H9 (cell line): ENCODE measurements at regions not wholly inside any gene's neighbourhood (a gene's known extent, or its start where the extent isn't known, plus 50 kb on each side); places are given as distances from the start of the nearest gene placed in this dataset.

ENCODE experiments used
- DNase-seq: peaks from one replicate; pipeline ENCODE4 v3.0.0-alpha.2; 2017
- H2AFZ ChIP-seq: one replicate; pipeline ENCODE4 v1.6.1; 2013; ENCODE audit warnings: mild to moderate bottlenecking, low read length, control low read depth, moderate library complexity
- H2AK5ac ChIP-seq: 2 replicates; pipeline ENCODE4 v1.6.1; 2013; ENCODE audit warnings: low read length, control low read depth, mixed read lengths; ENCODE audit not compliant: insufficient read length
- H2BK120ac ChIP-seq: one replicate; pipeline ENCODE4 v1.6.1; 2013; ENCODE audit warnings: low read depth, mild to moderate bottlenecking, low read length, control low read depth, inconsistent platforms; ENCODE audit not compliant: poor library complexity, severe bottlenecking
- H2BK12ac ChIP-seq: 2 replicates; pipeline ENCODE4 v1.6.1; 2013; ENCODE audit warnings: low read length, control low read depth, mixed read lengths, low read depth; ENCODE audit not compliant: insufficient read length
- H2BK15ac ChIP-seq: 2 replicates; pipeline ENCODE4 v1.6.1; 2013; ENCODE audit warnings: low read depth, low read length, control low read depth
- H2BK20ac ChIP-seq: one replicate; pipeline ENCODE4 v1.6.1; 2013; ENCODE audit warnings: low read depth, mild to moderate bottlenecking, low read length, control low read depth, inconsistent platforms; ENCODE audit not compliant: poor library complexity, severe bottlenecking
- H2BK5ac ChIP-seq: 2 replicates; pipeline ENCODE4 v1.6.1; 2013; ENCODE audit warnings: low read length, control low read depth, mixed read lengths; ENCODE audit not compliant: insufficient read length
- H3K14ac ChIP-seq: 2 replicates; pipeline ENCODE4 v1.6.1; 2013; ENCODE audit warnings: low read length, control low read depth; ENCODE audit not compliant: insufficient read depth
- H3K18ac ChIP-seq: 2 replicates; pipeline ENCODE4 v1.6.1; 2013; ENCODE audit warnings: low read depth, mild to moderate bottlenecking, mixed read lengths, low read length, control low read depth; ENCODE audit not compliant: insufficient read length
- H3K23ac ChIP-seq: 2 replicates; pipeline ENCODE4 v1.6.1; 2013; ENCODE audit warnings: low read length, control low read depth, mixed read lengths, low read depth; ENCODE audit not compliant: insufficient read length
- H3K23me2 ChIP-seq: 2 replicates; pipeline ENCODE4 v1.6.1; 2013; ENCODE audit warnings: low read depth, mild to moderate bottlenecking, mixed read lengths, low read length, control low read depth; ENCODE audit not compliant: insufficient read length, poor library complexity, severe bottlenecking
- H3K27ac ChIP-seq: 2 replicates; pipeline ENCODE4 v1.5.1; 2013; ENCODE audit warnings: low read length, control low read depth, mixed read lengths, low read depth; ENCODE audit not compliant: insufficient read length
- H3K27me3 ChIP-seq: 2 replicates; pipeline ENCODE4 v1.6.1; 2013; ENCODE audit warnings: low read length, control low read depth, inconsistent platforms; ENCODE audit not compliant: insufficient read depth
- H3K4ac ChIP-seq: 2 replicates; pipeline ENCODE4 v1.6.1; 2013; ENCODE audit warnings: low read depth, mild to moderate bottlenecking, control low read depth, inconsistent platforms, low read length, moderate library complexity
- H3K4me1 ChIP-seq: 2 replicates; pipeline ENCODE4 v1.6.1; 2013; ENCODE audit warnings: low read length, control low read depth, inconsistent platforms; ENCODE audit not compliant: insufficient read depth
- H3K4me2 ChIP-seq: 2 replicates; pipeline ENCODE4 v1.6.1; 2013; ENCODE audit warnings: low read length, control low read depth, mixed read lengths; ENCODE audit not compliant: insufficient read length, insufficient read depth
- H3K56ac ChIP-seq: 2 replicates; pipeline ENCODE4 v1.6.1; 2013; ENCODE audit warnings: low read depth, mild to moderate bottlenecking, mixed read lengths, low read length, control low read depth; ENCODE audit not compliant: insufficient read length
- H3K79me1 ChIP-seq: 2 replicates; pipeline ENCODE4 v1.6.1; 2013; ENCODE audit warnings: low read depth, mild to moderate bottlenecking, moderate library complexity, low read length, control low read depth, inconsistent platforms; ENCODE audit not compliant: insufficient read depth, poor library complexity, severe bottlenecking
- H3K79me2 ChIP-seq: 2 replicates; pipeline ENCODE4 v1.6.1; 2013; ENCODE audit warnings: low read length, control low read depth, inconsistent platforms; ENCODE audit not compliant: insufficient read depth
- H3K9ac ChIP-seq: 2 replicates; pipeline ENCODE4 v1.6.1; 2013; ENCODE audit warnings: low read length, control low read depth, mixed read lengths; ENCODE audit not compliant: insufficient read length; ENCODE audit errors: extremely low read depth
- H3K9me3 ChIP-seq: one replicate; pipeline ENCODE4 v1.6.1; 2013; ENCODE audit warnings: low read depth, low read length, inconsistent platforms; ENCODE audit not compliant: control insufficient read depth
- H3T11ph ChIP-seq: one replicate; pipeline ENCODE4 v1.6.1; 2013; ENCODE audit warnings: mild to moderate bottlenecking, low read length, control low read depth, inconsistent platforms
- H4K20me1 ChIP-seq: one replicate; pipeline ENCODE4 v1.6.1; 2013; ENCODE audit not compliant: control insufficient read depth, insufficient read length, insufficient read depth
- H4K5ac ChIP-seq: 2 replicates; pipeline ENCODE4 v1.6.1; 2013; ENCODE audit warnings: low read depth, mild to moderate bottlenecking, mixed read lengths, low read length, control low read depth; ENCODE audit not compliant: insufficient read length
- H4K8ac ChIP-seq: replicated peaks from 2 replicates; pipeline ENCODE4 v1.6.1; 2013; ENCODE audit warnings: low read length, control low read depth, mixed read lengths, low read depth; ENCODE audit not compliant: insufficient read length
- H4K91ac ChIP-seq: 2 replicates; pipeline ENCODE4 v1.6.1; 2013; ENCODE audit warnings: low read depth, mild to moderate bottlenecking, moderate library complexity, mixed read lengths, low read length, control low read depth; ENCODE audit not compliant: insufficient read length
- H3K27ac Mint-ChIP-seq, 3 experiments: 2 replicates in 2 of 3; 3 replicates in 1 of 3; pipeline ENCODE4 v1.8.0; 2020 to 2021; ENCODE audit warnings: mixed read lengths in 3 of 3, mild to moderate bottlenecking in 1 of 3, moderate library complexity in 1 of 3
- H3K27me3 Mint-ChIP-seq: 2 replicates; pipeline ENCODE4 v1.8.0; 2021; ENCODE audit warnings: low read depth, mild to moderate bottlenecking, moderate library complexity, mixed read lengths
- H3K36me3 Mint-ChIP-seq, 3 experiments: 2 replicates in 2 of 3; 3 replicates in 1 of 3; pipeline ENCODE4 v1.8.0; 2020 to 2021; ENCODE audit warnings: low read depth in 3 of 3, mixed read lengths in 3 of 3; ENCODE audit not compliant: insufficient read depth in 1 of 3
- H3K4me1 Mint-ChIP-seq, 2 experiments: 2 replicates each; pipeline ENCODE4 v1.8.0; 2020; ENCODE audit warnings: mixed read lengths in 2 of 2
- H3K4me3 Mint-ChIP-seq, 2 experiments: 2 replicates in 1 of 2; 3 replicates in 1 of 2; pipeline ENCODE4 v1.8.0; 2020 to 2021; ENCODE audit warnings: mild to moderate bottlenecking in 2 of 2, mixed read lengths in 2 of 2, moderate library complexity in 1 of 2
- H3K9me3 Mint-ChIP-seq, 2 experiments: 2 replicates in 1 of 2; 3 replicates in 1 of 2; pipeline ENCODE4 v1.8.0; 2020; ENCODE audit warnings: mild to moderate bottlenecking in 2 of 2, mixed read lengths in 2 of 2, moderate library complexity in 1 of 2
- CTCF ChIP-seq: fragments of 200-600 bp; sonication (generic); conservative IDR thresholded peaks from 3 replicates; pipeline ENCODE4 v1.8.0; 2021; ENCODE audit warnings: antibody characterized with exemption, mild to moderate bottlenecking
- WGBS: extraction: QIAGEN DNeasy Blood & Tissue Kit; methylation state at CpG from one replicate; pipeline ENCODE4 v1.1.7; 2013; ENCODE audit warnings: missing lambda C conversion rate, low lambda C conversion rate, mixed read lengths; ENCODE audit not compliant: insufficient read length; ENCODE audit errors: extremely low coverage; 5-methylcytosine and 5-hydroxymethylcytosine counted together

GRCh38 chr1:59139396-59139795 is 157.5 kb upstream of the FGGY start:
- H4K20me1 ChIP-seq: no peaks in the 10 kb centered on the region
- no peaks in the 10 kb centered on the region for H3K9me3 ChIP-seq
- H3K23ac ChIP-seq: no peak overlapping the region
- DNase-seq: no peak
- H3K4ac ChIP-seq: no peak overlapping the region
- Mint-ChIP-seq H3K4me3 (no peak overlapping the region), H3K9me3 (no peaks in the 10 kb centered on the region), H3K4me1 (peaks cover 24 to 36% of the 10 kb centered on the region in 2 experiments), H3K36me3 (no peaks in the 10 kb centered on the region), H3K27me3 (no peaks in the 10 kb centered on the region), H3K27ac (no peak overlapping the region; a peak in 2 of 7 replicates)
- H3K18ac ChIP-seq: no peak overlapping the region
- no peak overlapping the region for H2AFZ ChIP-seq
- no peak overlapping the region for H3K27ac ChIP-seq
- H3K4me1 ChIP-seq: peaks cover 10% of the 10 kb centered on the region; the same call in 1 of the 2 replicates
- H3T11ph ChIP-seq: no peak overlapping the region
- H3K27me3 ChIP-seq: no peaks in the 10 kb centered on the region
- no peak overlapping the region for H2BK5ac ChIP-seq
- no peak overlapping the region for H4K5ac ChIP-seq
- H4K91ac ChIP-seq: no peak overlapping the region
- no peak overlapping the region for H2BK15ac ChIP-seq
- no peak overlapping the region for H3K56ac ChIP-seq
- no peak overlapping the region for H2BK120ac ChIP-seq
- no peak overlapping the region for H2BK20ac ChIP-seq
- H3K9ac ChIP-seq: no peak overlapping the region
- no peak overlapping the region for H3K4me2 ChIP-seq
- WGBS: no CpG with 5 or more reads among the region's 2 CpGs
- no peak for TF ChIP-seq CTCF
- no peak overlapping the region for H4K8ac ChIP-seq
- peak overlapping the region; percentile 48; the same call in 1 of the 2 replicates for H3K14ac ChIP-seq
- H2BK12ac ChIP-seq: no peak overlapping the region
- no peaks in the 10 kb centered on the region for H3K79me1 ChIP-seq
- no peak overlapping the region for H2AK5ac ChIP-seq
- H3K23me2 ChIP-seq: no peaks in the 10 kb centered on the region
- H3K79me2 ChIP-seq: no peaks in the 10 kb centered on the region
